ENCODE measurements at regions not wholly inside any gene's neighbourhood (a gene's known extent, or its start where the extent isn't known, plus 50 kb on each side); places are given as distances from the start of the nearest gene placed in this dataset.
"Not testable (repeated sequence)": the region's sequence is repeated elsewhere in the genome, so short reads cannot be mapped to it uniquely, and the experiment has no call there.

DNA sequence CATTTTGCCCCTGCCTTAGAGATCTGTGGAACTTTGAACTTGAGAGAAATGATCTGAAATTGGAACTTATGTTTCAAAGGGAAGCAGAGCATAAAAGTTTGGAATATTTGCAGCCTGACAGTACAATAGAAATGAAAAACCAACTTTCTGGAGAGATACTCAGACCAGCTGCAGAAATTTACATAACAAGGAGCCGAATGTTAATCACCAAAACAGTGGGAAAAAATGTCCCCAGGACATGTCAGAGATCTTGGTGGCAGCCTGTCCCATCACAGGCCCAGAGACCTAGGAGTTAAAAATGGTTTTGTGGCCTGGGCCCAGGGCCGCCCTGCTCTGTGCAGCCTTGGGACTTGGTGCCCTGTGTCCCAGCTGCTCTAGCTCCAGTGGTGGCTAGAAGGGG lies 94.8 kb downstream of the CDRT15L2 start:
- H3K4me1 ChIP-seq; H3K9me3 ChIP-seq (replicated peaks); DNase-seq; H3K27ac ChIP-seq; H3K27me3 ChIP-seq; H3K4me3 ChIP-seq; H3K36me3 ChIP-seq: not testable (repeated sequence)

DNA sequence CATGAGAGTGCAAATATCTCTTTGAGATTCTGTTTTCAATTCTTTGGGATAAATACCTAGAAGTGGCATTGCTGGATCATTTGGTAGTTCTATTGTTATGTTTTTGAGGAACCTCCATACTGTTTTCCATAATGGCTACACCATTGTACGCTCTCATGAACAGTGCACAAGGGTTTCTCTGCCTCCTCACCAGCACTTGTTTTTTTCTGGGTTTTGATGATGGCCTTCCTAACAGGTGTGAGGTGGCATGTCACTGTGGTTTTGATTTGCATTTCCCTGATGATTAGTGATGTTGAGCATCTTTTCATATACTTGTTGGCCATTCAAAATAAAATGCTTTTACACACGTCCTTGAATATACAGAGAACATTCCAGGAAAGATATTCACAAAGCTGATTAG lies 96.2 kb downstream of the CDRT15L2 start:
- not testable (repeated sequence) for H3K9me3 ChIP-seq (replicated peaks); H3K27ac ChIP-seq; H3K4me3 ChIP-seq; H3K36me3 ChIP-seq; H3K4me1 ChIP-seq; H3K27me3 ChIP-seq; DNase-seq

DNA sequence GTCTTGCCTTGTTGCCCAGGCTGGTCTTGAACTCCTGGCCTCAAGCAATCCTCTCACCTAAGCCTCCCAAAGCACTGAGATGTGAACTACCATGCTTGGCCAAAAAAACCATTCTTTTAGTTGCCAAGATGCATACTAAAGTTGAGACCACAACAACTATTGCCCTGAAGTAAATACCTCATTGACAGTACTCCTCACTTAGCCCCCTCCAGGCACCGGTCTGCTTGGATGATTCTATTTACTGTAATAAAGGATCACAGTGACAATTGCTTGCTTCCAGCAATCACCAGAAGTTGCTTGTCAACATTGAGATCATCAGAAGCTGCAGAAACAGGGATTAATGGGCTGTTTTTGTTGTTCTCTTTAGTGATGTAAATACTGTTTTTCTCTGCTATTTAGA lies 97.1 kb downstream of the CDRT15L2 start:
- not testable (repeated sequence) for DNase-seq; H3K27me3 ChIP-seq; H3K27ac ChIP-seq; H3K36me3 ChIP-seq; H3K9me3 ChIP-seq (replicated peaks); H3K4me1 ChIP-seq; H3K4me3 ChIP-seq

GRCh38 chr17:20677469-20677868 lies 97.9 kb downstream of the CDRT15L2 start:
- not testable (repeated sequence) for DNase-seq; H3K27me3 ChIP-seq; H3K27ac ChIP-seq; H3K4me1 ChIP-seq; H3K36me3 ChIP-seq; H3K4me3 ChIP-seq; H3K9me3 ChIP-seq (replicated peaks)

DNA sequence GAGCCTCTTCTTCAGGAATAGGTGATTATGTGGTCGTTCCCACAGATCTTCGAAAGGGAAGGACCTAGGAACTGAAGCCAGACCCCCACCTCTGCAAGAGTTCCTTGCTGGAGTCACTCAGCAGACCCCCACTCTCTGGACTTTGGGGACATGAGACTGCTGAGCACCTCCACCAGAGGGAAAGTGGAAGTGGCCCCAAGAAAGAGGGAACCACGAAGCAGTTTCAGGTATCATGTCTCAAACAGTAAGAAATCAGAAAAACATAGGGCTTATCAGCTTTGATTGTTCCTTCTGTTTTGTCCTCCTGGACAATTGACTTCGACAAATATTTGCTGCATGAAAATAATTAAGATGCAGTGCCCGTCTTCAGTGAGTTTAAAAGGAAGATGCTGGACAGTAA lies 98.9 kb downstream of the CDRT15L2 start:
- not testable (repeated sequence) for H3K27me3 ChIP-seq; DNase-seq; H3K4me3 ChIP-seq; H3K27ac ChIP-seq; H3K4me1 ChIP-seq; H3K9me3 ChIP-seq (replicated peaks); H3K36me3 ChIP-seq

- not testable (repeated sequence) for DNase-seq, H3K4me1 ChIP-seq
Observed at GRCh38 chr17:20681746-20682722, 102.5 kb downstream of the CDRT15L2 start.

GRCh38 chr17:20683651-20684229 lies 104.2 kb downstream of the CDRT15L2 start:
- H3K4me3 ChIP-seq; DNase-seq; H3K36me3 ChIP-seq; H3K27me3 ChIP-seq; H3K27ac ChIP-seq; H3K9me3 ChIP-seq (replicated peaks); H3K4me1 ChIP-seq: not testable (repeated sequence)

More at GRCh38 chr17:20681746-20682722, 102.5 kb downstream of the CDRT15L2 start:
- not testable (repeated sequence) for H3K27me3 ChIP-seq; H3K4me3 ChIP-seq; H3K9me3 ChIP-seq (replicated peaks); H3K36me3 ChIP-seq; H3K27ac ChIP-seq

DNA sequence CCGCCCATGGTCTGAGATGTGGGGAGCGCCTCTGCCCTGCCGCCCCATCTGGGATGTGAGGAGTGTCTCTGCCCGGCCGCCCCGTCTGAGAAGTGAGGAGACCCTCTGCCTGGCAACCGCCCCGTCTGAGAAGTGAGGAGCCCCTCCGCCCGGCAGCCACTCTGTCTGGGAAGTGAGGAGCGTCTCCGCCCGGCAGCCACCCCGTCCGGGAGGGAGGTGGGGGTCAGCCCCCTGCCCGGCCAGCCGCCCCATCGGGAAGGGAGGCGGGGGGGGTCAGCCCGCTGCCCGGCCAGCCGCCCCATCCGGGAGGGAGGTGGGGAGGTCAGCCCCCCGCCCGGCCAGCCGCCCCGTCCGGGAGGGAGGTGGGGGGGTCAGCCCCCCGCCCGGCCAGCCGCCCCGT lies 105.5 kb downstream of the CDRT15L2 start:
- H3K9me3 ChIP-seq (replicated peaks); H3K27me3 ChIP-seq; H3K36me3 ChIP-seq; H3K4me1 ChIP-seq; H3K27ac ChIP-seq; H3K4me3 ChIP-seq; DNase-seq: not testable (repeated sequence)

- H3K4me1 ChIP-seq; H3K27me3 ChIP-seq; H3K4me3 ChIP-seq; H3K9me3 ChIP-seq (replicated peaks); DNase-seq; H3K36me3 ChIP-seq; H3K27ac ChIP-seq: not testable (repeated sequence)
Observed at GRCh38 chr17:20687584-20687983, 108.1 kb downstream of the CDRT15L2 start.

GRCh38 chr17:20689170-20689749 lies 109.7 kb downstream of the CDRT15L2 start:
- H3K27me3 ChIP-seq; H3K4me3 ChIP-seq; H3K27ac ChIP-seq; H3K9me3 ChIP-seq (replicated peaks); H3K36me3 ChIP-seq; H3K4me1 ChIP-seq; DNase-seq: not testable (repeated sequence)

GRCh38 chr17:20692706-20693105 lies 113.2 kb downstream of the CDRT15L2 start:
- DNase-seq: not testable (repeated sequence)

GRCh38 chr17:20695871-20696270 lies 116.3 kb downstream of the CDRT15L2 start:
- not testable (repeated sequence) for H3K27ac ChIP-seq; DNase-seq; H3K27me3 ChIP-seq; H3K36me3 ChIP-seq; H3K4me3 ChIP-seq; H3K4me1 ChIP-seq; H3K9me3 ChIP-seq (replicated peaks)

More at GRCh38 chr17:20692706-20693105, 113.2 kb downstream of the CDRT15L2 start:
- not testable (repeated sequence) for H3K36me3 ChIP-seq, H3K4me3 ChIP-seq, H3K27me3 ChIP-seq, H3K27ac ChIP-seq, H3K4me1 ChIP-seq
- peaks cover 11% of the 10 kb centered on the region for H3K9me3 ChIP-seq (replicated peaks)

DNA sequence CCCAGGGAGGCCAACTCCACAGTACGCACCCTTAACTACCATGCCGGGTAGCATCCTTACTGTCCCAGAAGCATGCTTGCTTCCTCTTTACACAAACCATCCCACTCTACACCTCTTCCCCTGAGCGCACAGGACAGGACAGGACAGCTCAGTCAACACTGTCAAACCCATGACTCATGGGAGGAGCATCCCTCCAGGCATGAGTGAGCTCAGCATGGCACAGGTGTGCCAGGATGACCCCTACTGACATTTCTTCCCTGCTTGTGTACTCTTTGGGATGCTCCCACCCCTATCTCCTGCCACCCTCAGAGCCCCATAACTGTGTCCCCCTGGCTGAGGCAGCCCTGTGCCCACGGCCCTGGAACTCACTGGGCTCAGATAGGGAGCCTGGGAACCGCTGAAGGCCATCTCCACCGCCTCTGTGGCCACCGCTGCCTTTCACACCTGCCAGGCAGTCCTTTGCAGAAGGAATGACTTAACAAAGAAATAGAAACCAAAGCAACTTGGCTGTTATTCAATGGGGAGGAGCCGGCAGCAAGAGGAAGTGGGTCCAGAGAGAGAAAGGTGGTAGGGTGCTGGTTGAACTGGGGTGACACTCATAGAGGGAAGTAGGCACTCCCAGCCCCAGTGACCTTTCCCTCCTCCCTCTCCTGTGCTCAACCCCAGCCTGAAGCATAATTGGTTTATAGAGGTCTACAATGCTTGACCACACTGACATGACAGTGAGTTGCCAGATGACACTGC lies 119.1 kb downstream of the CDRT15L2 start:
- DNase-seq; H3K27me3 ChIP-seq; H3K36me3 ChIP-seq; H3K9me3 ChIP-seq (replicated peaks); H3K27ac ChIP-seq; H3K4me1 ChIP-seq; H3K4me3 ChIP-seq: not testable (repeated sequence)

DNA sequence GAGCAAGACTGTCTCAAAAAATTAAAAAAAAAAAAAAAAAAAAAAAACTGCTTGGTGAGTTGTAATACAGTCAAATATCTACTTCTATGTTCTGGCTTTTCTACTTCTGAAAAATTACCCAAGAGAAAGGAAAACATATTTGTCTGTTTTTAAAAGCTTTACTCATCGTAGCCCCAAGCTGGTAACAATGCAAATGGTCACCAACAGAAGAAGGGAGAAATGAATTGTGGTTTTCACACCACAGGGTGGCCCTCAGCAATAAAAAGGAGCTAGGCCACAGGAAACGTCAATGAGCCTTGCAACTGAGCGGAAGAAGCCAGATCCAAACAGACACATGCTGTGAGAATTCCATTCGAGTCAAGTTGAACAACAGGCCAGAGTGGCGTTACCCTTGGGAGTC lies 121.0 kb downstream of the CDRT15L2 start:
- H3K4me3 ChIP-seq; H3K4me1 ChIP-seq; DNase-seq; H3K9me3 ChIP-seq (replicated peaks); H3K27me3 ChIP-seq; H3K27ac ChIP-seq; H3K36me3 ChIP-seq: not testable (repeated sequence)

DNA sequence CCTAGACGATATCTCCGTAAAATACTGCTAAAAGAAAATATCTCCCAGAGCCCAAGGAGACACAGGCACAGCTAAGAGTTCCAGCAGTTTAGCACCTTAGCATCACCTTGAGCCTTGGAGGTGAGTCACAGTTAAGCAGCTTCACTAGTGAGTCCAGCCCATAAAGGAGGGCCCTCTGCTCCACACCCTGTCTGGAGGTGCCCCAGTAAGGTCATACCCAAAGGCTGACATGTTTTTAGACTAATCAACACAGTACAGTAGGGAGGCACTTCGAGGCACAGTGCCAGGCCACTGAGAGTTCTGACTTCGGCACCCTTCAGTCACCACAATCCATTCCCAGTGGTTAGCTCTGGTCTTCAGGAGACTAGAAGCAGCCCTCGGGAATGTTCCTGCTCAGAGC lies 121.8 kb downstream of the CDRT15L2 start:
- not testable (repeated sequence) for H3K27ac ChIP-seq; H3K36me3 ChIP-seq; H3K27me3 ChIP-seq; H3K4me3 ChIP-seq; DNase-seq; H3K4me1 ChIP-seq; H3K9me3 ChIP-seq (replicated peaks)
